ENCODE measurements at regions not wholly inside any gene's neighbourhood (a gene's known extent, or its start where the extent isn't known, plus 50 kb on each side); places are given as distances from the start of the nearest gene placed in this dataset.

- DNase-seq (ENCODE audit: extremely low read depth in 1 of 4, low spot score in 3 of 4) (no peak), ATAC-seq (peak; percentile 46; the same call in 1 of the 3 replicates), FAIRE-seq (no peak)
- Histone ChIP-seq H3K79me2 (ENCODE audit: control insufficient read depth, insufficient read depth, low read length) (no peaks in the 10 kb centered on the region), H4K20me1 (replicated peaks; ENCODE audit: control insufficient read depth, insufficient read depth, low read length) (no peaks in the 10 kb centered on the region), H3K9me1 (ENCODE audit: control insufficient read depth, insufficient read depth, low read length) (no peaks in the 10 kb centered on the region), H3K4me2 (ENCODE audit: insufficient read depth, low read length) (no peak overlapping the region), H2AFZ (ENCODE audit: low read depth, low read length) (peak overlapping the region; percentile 90), H3K4me1 (replicated peaks in 1 of 2; ENCODE audit: control insufficient read depth in 2 of 2, insufficient read depth in 2 of 2, low read length in 2 of 2) (no peaks in the 10 kb centered on the region; a peak in 1 of 5 replicates), H3K36me3 (ENCODE audit: control insufficient read depth, insufficient read depth, low read length) (no peaks in the 10 kb centered on the region), H3K27me3 (ENCODE audit: control insufficient read depth in 2 of 2, insufficient read depth in 2 of 2, low read length in 2 of 2) (no peaks in the 10 kb centered on the region), H3K9me3 (replicated peaks; ENCODE audit: control insufficient read depth, insufficient read depth, low read depth, low read length) (no peaks in the 10 kb centered on the region), H3K4me3 (no peak overlapping the region), H3K9ac (ENCODE audit: insufficient read depth in 1 of 2, low read depth in 2 of 2, low read length in 2 of 2) (peak overlapping the region in 1 of 2 experiments; percentile 51; a peak in 1 of 4 replicates), H3K27ac (ENCODE audit: extremely low read depth, low read depth, low read length) (peak overlapping the region; percentile 73; the same call in 1 of the 3 replicates)
- POLR2A ChIA-PET: no interaction called here
- peak in 1 of 2 experiments; percentile 68; a peak in 1 of 4 replicates for TF ChIP-seq SRF (CRISPR knock-in tag; IDR thresholded peaks at IDR 0.05)
- TF ChIP-seq TBP (optimal IDR thresholded peaks at IDR 0.05; ENCODE audit: low read depth, low read length): no peak
- no peak for TF ChIP-seq CLOCK (CRISPR knock-in tag; IDR thresholded peaks at IDR 0.05; ENCODE audit: borderline replicate concordance)
- TF ChIP-seq ZNF77 (CRISPR knock-in tag; IDR thresholded peaks at IDR 0.05): no peak
- no peak for TF ChIP-seq ZBTB40 (IDR thresholded peaks at IDR 0.05)
- no peak for TF ChIP-seq ZBTB40 (CRISPR knock-in tag; IDR thresholded peaks at IDR 0.05)
- no peak for TF ChIP-seq TCF15 (CRISPR knock-in tag; IDR thresholded peaks at IDR 0.05)
- TF ChIP-seq JUNB (CRISPR knock-in tag; conservative IDR thresholded peaks at IDR 0.05): no peak
- BruUV-seq (replicated peaks): no TSS peak
- WGBS (ENCODE audit: insufficient coverage, low coverage, missing lambda C conversion rate): 32% methylated on average over 2 of the region's 2 CpGs
- in situ Hi-C loops (cut with MboI): loop anchor here (25.0 kb wide), 1 partner anchor 491 kb away; no protein-coding TSS in a partner anchor
- intact Hi-C loops (cut with micrococcal nuclease): loop anchor here (10.0 kb wide), 1 partner anchor 488 kb away; no protein-coding TSS in a partner anchor
- CTCF ChIA-PET (ENCODE audit: low intra/inter-chr PET ratio): no interaction called here
Measured at GRCh38 chr5:130896636-130897035, 268.4 kb downstream of the HINT1 start.
